IgD-negative memory B cell (primary cell): ENCODE measurements at regions not wholly inside any gene's neighbourhood (a gene's known extent, or its start where the extent isn't known, plus 50 kb on each side); places are given as distances from the start of the nearest gene placed in this dataset.
"Not testable (repeated sequence)": the region's sequence is repeated elsewhere in the genome, so short reads cannot be mapped to it uniquely, and the experiment has no call there.

Source experiments
- H3K27ac Mint-ChIP-seq, 3 donors: one replicate each; pipeline ENCODE4 v1.8.0; 2020 to 2022; ENCODE audit warnings: mild to moderate bottlenecking in 3 of 3, mixed read lengths in 3 of 3, moderate library complexity in 1 of 3
- H3K27me3 Mint-ChIP-seq: one replicate; pipeline ENCODE4 v1.8.0; 2021; ENCODE audit warnings: mixed read lengths
- H3K36me3 Mint-ChIP-seq: one replicate; pipeline ENCODE4 v1.8.0; 2020; ENCODE audit warnings: mild to moderate bottlenecking, mixed read lengths
- H3K4me1 Mint-ChIP-seq, 3 donors: one replicate each; pipeline ENCODE4 v1.8.0; 2020 to 2022; ENCODE audit warnings: mixed read lengths in 3 of 3, mild to moderate bottlenecking in 1 of 3
- H3K4me3 Mint-ChIP-seq, 4 donors: one replicate each; pipeline ENCODE4 v1.8.0; 2020 to 2022; ENCODE audit warnings: mild to moderate bottlenecking in 4 of 4, mixed read lengths in 4 of 4, moderate library complexity in 3 of 4
- H3K9me3 Mint-ChIP-seq, 3 donors: one replicate each; pipeline ENCODE4 v1.8.0; 2020 to 2021; ENCODE audit warnings: mixed read lengths in 3 of 3, mild to moderate bottlenecking in 1 of 3

GRCh38 chrX:1853447-1853846, 238.6 kb downstream of the ASMT start:
- no peaks in the 10 kb centered on the region for H3K4me1 Mint-ChIP-seq
- H3K4me3 Mint-ChIP-seq, result no peak overlapping the region
- peaks cover 0 to 7% (median 0%) of the 10 kb centered on the region in 3 donors for H3K9me3 Mint-ChIP-seq
- no peak overlapping the region for H3K27ac Mint-ChIP-seq
- peaks cover 4% of the 10 kb centered on the region for H3K36me3 Mint-ChIP-seq
- H3K27me3 Mint-ChIP-seq, result no peaks in the 10 kb centered on the region

GRCh38 chrX:1853916-1854315, 239.1 kb downstream of the ASMT start:
- Mint-ChIP-seq H3K4me1 (no peaks in the 10 kb centered on the region), H3K9me3 (peaks cover 0 to 7% (median 0%) of the 10 kb centered on the region in 3 donors), H3K27ac (no peak overlapping the region), H3K4me3 (no peak overlapping the region), H3K27me3 (no peaks in the 10 kb centered on the region), H3K36me3 (peaks cover 4% of the 10 kb centered on the region)

- H3K36me3 Mint-ChIP-seq, H3K9me3 Mint-ChIP-seq, H3K4me1 Mint-ChIP-seq, H3K27ac Mint-ChIP-seq, H3K4me3 Mint-ChIP-seq, H3K27me3 Mint-ChIP-seq: not testable (repeated sequence)
Observed at GRCh38 chrX:1854861-1855260, 240.0 kb downstream of the ASMT start.

DNA sequence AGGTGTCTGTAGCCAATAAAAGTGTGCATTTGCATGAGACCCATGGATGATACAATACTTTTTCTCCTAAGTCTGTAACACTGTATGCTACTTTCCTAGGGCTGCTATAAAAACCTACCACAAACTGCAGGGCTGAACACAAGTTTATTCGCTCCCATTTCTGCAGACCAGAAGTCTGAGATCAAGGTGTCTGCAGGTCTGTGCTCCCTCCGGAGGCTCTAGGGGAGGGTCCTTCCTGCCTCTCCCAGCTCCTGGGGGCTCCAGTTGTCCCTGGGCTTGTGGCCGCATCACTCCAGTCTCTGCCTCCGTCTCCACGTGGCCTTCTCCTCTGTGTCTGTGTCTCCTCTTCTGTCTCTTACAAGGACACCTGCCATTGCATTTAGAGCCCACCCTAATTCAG, 244.4 kb downstream of the ASMT start:
- not testable (repeated sequence) for H3K27ac Mint-ChIP-seq, H3K36me3 Mint-ChIP-seq, H3K4me3 Mint-ChIP-seq, H3K4me1 Mint-ChIP-seq, H3K9me3 Mint-ChIP-seq
- peaks cover 15% of the 10 kb centered on the region for H3K27me3 Mint-ChIP-seq

GRCh38 chrX:1860936-1861594, 246.2 kb downstream of the ASMT start:
- H3K4me3 Mint-ChIP-seq, result no peak overlapping the region
- peaks cover 0 to 1% (median 0%) of the 10 kb centered on the region in 3 donors for H3K4me1 Mint-ChIP-seq
- H3K27me3 Mint-ChIP-seq, result peaks cover 15% of the 10 kb centered on the region
- H3K9me3 Mint-ChIP-seq, result peaks cover 0 to 10% (median 3%) of the 10 kb centered on the region in 3 donors
- peaks cover 4% of the 10 kb centered on the region for H3K36me3 Mint-ChIP-seq
- peak overlapping the region in 1 of 3 donors; percentile 58 for H3K27ac Mint-ChIP-seq

DNA sequence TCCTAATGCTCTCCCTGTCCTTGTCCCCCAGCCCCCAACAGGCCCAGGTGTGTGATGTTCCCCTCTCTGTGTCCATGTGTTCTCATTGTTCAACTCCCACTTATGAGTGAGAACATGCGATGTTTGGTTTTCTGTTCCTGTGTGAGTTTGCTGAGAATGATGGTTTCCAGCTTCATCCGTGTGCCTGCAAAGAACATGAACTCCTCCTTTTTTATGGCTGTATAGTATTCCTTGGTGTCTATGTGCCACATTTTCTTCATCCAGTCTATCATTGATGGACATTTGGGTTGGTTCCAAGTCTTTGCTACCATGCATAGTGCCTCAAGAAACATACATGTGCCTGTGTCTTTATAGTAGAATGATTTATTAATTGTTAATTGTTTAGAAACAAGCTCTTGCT, 249.1 kb downstream of the ASMT start:
- H3K36me3 Mint-ChIP-seq, H3K9me3 Mint-ChIP-seq, H3K4me3 Mint-ChIP-seq, H3K27ac Mint-ChIP-seq, H3K4me1 Mint-ChIP-seq: not testable (repeated sequence)
- peaks cover 15% of the 10 kb centered on the region for H3K27me3 Mint-ChIP-seq

GRCh38 chrX:1870421-1870820, 255.6 kb downstream of the ASMT start:
- peaks cover 0 to 4% (median 0%) of the 10 kb centered on the region in 3 donors for H3K4me1 Mint-ChIP-seq
- H3K9me3 Mint-ChIP-seq, result peaks cover 0 to 5% (median 0%) of the 10 kb centered on the region in 3 donors
- no peak overlapping the region for H3K27ac Mint-ChIP-seq
- H3K4me3 Mint-ChIP-seq, result no peak overlapping the region
- peaks cover 4% of the 10 kb centered on the region for H3K27me3 Mint-ChIP-seq
- no peaks in the 10 kb centered on the region for H3K36me3 Mint-ChIP-seq

GRCh38 chrX:1871887-1872286, 257.0 kb downstream of the ASMT start:
- Mint-ChIP-seq H3K27me3 (peaks cover 10% of the 10 kb centered on the region), H3K36me3 (no peaks in the 10 kb centered on the region), H3K27ac (no peak overlapping the region), H3K4me3 (no peak overlapping the region), H3K9me3 (peaks cover 0 to 7% (median 2%) of the 10 kb centered on the region in 3 donors), H3K4me1 (peaks cover 0 to 4% (median 0%) of the 10 kb centered on the region in 3 donors)

DNA sequence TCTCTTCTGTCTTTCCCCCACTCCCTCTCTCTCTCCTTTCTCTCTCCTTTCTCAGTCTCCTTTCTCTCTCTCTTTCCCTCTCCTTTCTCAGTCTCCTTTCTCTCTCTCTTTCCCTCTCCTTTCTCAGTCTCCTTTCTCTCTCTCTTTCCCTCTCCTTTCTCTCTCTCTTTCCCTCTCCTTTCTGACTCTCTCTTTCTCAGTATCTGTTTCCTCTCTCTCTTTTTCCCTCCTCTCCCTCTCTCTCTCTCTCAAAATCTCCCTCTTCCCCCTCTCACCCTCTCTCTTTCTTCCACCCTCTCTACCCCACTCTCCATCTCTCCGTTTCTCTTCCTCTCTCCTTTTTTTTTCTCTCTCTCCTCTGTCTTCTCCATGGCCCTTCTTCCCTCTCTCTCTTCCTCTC, 258.8 kb downstream of the ASMT start:
- H3K9me3 Mint-ChIP-seq, result peaks cover 0 to 7% (median 4%) of the 10 kb centered on the region in 3 donors
- no peak overlapping the region for H3K4me3 Mint-ChIP-seq
- H3K27ac Mint-ChIP-seq, result no peak overlapping the region
- H3K36me3 Mint-ChIP-seq, result no peaks in the 10 kb centered on the region
- peaks cover 12% of the 10 kb centered on the region for H3K27me3 Mint-ChIP-seq
- peaks cover 0 to 4% (median 0%) of the 10 kb centered on the region in 3 donors for H3K4me1 Mint-ChIP-seq

- Mint-ChIP-seq H3K9me3 (peaks cover 0 to 9% (median 4%) of the 10 kb centered on the region in 3 donors), H3K27ac (no peak overlapping the region), H3K36me3 (no peaks in the 10 kb centered on the region), H3K4me1 (peaks cover 0 to 4% (median 0%) of the 10 kb centered on the region in 3 donors), H3K4me3 (no peak overlapping the region), H3K27me3 (peaks cover 12% of the 10 kb centered on the region)
Observed at GRCh38 chrX:1874416-1874815, 259.6 kb downstream of the ASMT start.

- H3K36me3 Mint-ChIP-seq, result no peaks in the 10 kb centered on the region
- no peak overlapping the region for H3K4me3 Mint-ChIP-seq
- peaks cover 0 to 4% (median 0%) of the 10 kb centered on the region in 3 donors for H3K4me1 Mint-ChIP-seq
Observed at GRCh38 chrX:1874899-1875298, 260.0 kb downstream of the ASMT start.

DNA sequence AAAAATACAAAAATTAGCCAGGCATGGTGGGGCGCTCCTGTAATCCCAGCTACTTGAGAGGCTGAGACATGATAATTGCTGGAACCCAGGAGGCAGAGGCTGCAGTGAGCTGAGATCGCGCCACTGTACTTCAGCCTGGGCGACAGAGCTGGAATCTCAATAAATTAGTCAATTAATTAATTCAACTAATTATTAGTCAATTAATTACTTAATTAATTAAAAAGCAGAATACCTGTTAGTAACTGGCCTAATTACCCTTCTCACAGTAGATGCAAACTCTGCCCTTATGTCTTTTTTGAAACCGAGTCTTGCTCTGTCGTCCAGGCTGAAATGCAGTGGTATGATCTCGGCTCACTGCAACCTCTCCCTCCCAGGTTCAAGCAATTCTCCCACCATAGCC, 261.2 kb downstream of the ASMT start:
- Mint-ChIP-seq H3K4me3 (no peak overlapping the region), H3K27me3 (peaks cover 12% of the 10 kb centered on the region), H3K36me3 (no peaks in the 10 kb centered on the region), H3K27ac (no peak overlapping the region), H3K4me1 (peaks cover 0 to 2% (median 0%) of the 10 kb centered on the region in 3 donors), H3K9me3 (peaks cover 0 to 15% (median 6%) of the 10 kb centered on the region in 3 donors)

More at GRCh38 chrX:1874899-1875298, 260.0 kb downstream of the ASMT start:
- Mint-ChIP-seq H3K27ac (no peak overlapping the region), H3K9me3 (peaks cover 0 to 13% (median 6%) of the 10 kb centered on the region in 3 donors), H3K27me3 (peaks cover 12% of the 10 kb centered on the region)

GRCh38 chrX:1877780-1878179, 262.9 kb downstream of the ASMT start:
- no peaks in the 10 kb centered on the region for H3K36me3 Mint-ChIP-seq
- no peak overlapping the region for H3K27ac Mint-ChIP-seq
- H3K4me1 Mint-ChIP-seq, result peaks cover 0 to 2% (median 0%) of the 10 kb centered on the region in 3 donors

DNA sequence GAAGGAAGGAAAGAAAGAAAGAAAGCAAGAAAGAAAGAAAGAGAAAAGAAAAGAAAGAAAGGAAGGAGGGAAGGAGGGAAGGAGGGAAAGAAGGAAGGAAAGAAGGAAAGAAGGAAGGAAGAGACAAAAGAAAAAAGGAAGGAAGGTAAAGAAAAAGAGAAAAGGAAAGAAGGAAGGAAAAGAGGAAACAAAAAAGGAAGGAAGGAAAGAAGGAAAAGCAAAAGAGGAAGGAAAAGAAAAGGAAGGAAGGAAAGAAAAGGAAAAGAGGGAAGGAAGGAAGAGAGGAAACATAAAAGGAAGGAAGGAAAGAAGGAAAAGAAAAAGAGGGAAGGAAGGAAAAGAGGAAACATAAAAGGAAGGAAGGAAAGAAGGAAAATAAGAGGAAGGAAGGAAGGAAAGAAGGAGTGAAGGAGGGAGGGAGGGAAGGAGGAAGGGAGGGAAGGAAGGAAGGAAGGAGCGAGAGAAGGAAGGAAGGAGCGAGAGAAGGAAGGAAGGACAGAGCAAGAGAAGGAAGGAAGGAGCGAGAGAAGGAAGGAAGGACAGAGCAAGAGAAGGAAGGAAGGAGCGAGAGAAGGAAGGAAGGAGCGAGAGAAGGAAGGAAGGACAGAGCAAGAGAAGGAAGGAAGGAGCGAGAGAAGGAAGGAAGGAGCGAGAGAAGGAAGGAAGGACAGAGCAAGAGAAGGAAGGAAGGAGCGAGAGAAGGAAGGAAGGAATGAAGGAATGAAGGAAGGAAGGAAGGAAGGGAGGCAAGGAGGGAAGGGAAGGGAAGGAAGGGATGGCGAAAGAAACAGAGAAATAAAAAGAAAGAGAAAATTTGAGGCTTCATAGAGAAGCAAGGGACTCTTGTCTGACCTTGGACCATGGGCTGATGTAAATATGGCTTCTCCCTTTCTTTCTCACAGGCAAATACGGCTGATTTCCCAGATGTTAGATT, 266.3 kb downstream of the ASMT start:
- H3K4me3 Mint-ChIP-seq, H3K4me1 Mint-ChIP-seq, H3K36me3 Mint-ChIP-seq: not testable (repeated sequence)
- Mint-ChIP-seq H3K27me3 (peaks cover 14% of the 10 kb centered on the region), H3K27ac (peak overlapping the region in 1 of 3 donors; percentile 67), H3K9me3 (peaks cover 3 to 12% (median 8%) of the 10 kb centered on the region in 3 donors)

More at GRCh38 chrX:1877780-1878179, 262.9 kb downstream of the ASMT start:
- Mint-ChIP-seq H3K4me3 (no peak overlapping the region), H3K9me3 (peaks cover 0 to 17% (median 6%) of the 10 kb centered on the region in 3 donors), H3K27me3 (peaks cover 12% of the 10 kb centered on the region)

DNA sequence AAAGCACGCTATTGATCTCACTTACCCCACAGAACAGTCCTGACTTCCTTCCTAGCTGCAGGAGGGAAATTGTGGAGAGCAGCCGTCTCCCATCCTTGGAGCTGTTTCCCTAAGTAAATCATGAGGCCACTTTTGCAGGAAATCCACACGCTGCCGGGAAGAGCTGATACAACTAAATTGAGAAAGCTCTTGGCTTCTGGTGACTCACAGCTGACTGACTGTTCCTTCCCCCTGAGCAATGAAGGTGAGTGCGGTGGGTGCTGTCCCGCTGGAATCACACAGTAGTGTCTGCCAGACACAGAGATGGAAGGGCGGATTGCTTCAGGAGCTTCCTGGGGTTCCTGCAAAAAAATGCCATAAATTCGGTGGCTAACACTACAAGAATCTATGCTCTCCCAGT, 268.9 kb downstream of the ASMT start:
- Mint-ChIP-seq H3K4me3 (no peak overlapping the region), H3K4me1 (peaks cover 0 to 2% (median 0%) of the 10 kb centered on the region in 3 donors), H3K9me3 (peaks cover 3 to 12% (median 7%) of the 10 kb centered on the region in 3 donors), H3K36me3 (no peaks in the 10 kb centered on the region), H3K27me3 (peaks cover 9% of the 10 kb centered on the region), H3K27ac (no peak overlapping the region)
